HepG2 (cell line): ENCODE measurements at regions not wholly inside any gene's neighbourhood (a gene's known extent, or its start where the extent isn't known, plus 50 kb on each side); places are given as distances from the start of the nearest gene placed in this dataset.

Source experiments
- CREB1 ChIP-seq, 2 experiments: fragments of 450-650 bp in 1 of 2; IDR thresholded peaks; 2 replicates each; pipeline ENCODE4 v1.6.1; 2016 to 2017; ENCODE audit warnings: control low read depth in 1 of 2, mild to moderate bottlenecking in 1 of 2, missing compliant biosample characterization in 1 of 2, missing genetic modification characterization in 1 of 2
- CTCF ChIP-seq: sonication (generic); formaldehyde crosslinking; IDR thresholded peaks from 2 replicates; pipeline ENCODE4 v1.5.0; 2020; ENCODE audit warnings: mild to moderate bottlenecking, missing genetic modification reagents, moderate library complexity
- HDAC6 ChIP-seq: fragments of 200-600 bp; sonication (generic); IDR thresholded peaks from 2 replicates; pipeline ENCODE4 v1.7.0; 2017; ENCODE audit warnings: mild to moderate bottlenecking, antibody characterized with exemption, low read length, low read depth
- RFX5 ChIP-seq: IDR thresholded peaks from 2 replicates; pipeline ENCODE4 v1.6.1; 2011; ENCODE audit warnings: low read depth, low read length, improper control_type of control experiment
- ZNF589 ChIP-seq: sonication (generic); formaldehyde crosslinking; conservative IDR thresholded peaks from 2 replicates; pipeline ENCODE4 v1.8.0; 2022; ENCODE audit warnings: mild to moderate bottlenecking, moderate library complexity, missing genetic modification reagents

GRCh38 chr13:31518645-31519044 lies 220.7 kb upstream of the RXFP2 start:
- TF ChIP-seq ZNF589 (no peak), CREB1 (IDR thresholded peaks at IDR 0.05) (no peak), CREB1 (CRISPR knock-in tag; IDR thresholded peaks at IDR 0.05) (no peak), HDAC6 (no peak), CTCF (CRISPR knock-in tag) (no peak), RFX5 (no peak)
